Right ventricle myocardium inferior (tissue), 1 donor: ENCODE measurements at regions not wholly inside any gene's neighbourhood (a gene's known extent, or its start where the extent isn't known, plus 50 kb on each side); places are given as distances from the start of the nearest gene placed in this dataset.
"Not testable (repeated sequence)": the region's sequence is repeated elsewhere in the genome, so short reads cannot be mapped to it uniquely, and the experiment has no call there.

Experiments
- ATAC-seq: fragments of 200-7000 bp; cut with Tn5 transposase; one replicate; pipeline ENCODE4 v1.9.1; 2020; ENCODE audit warnings: mild to moderate bottlenecking, moderate library complexity
- DNase-seq: peaks from one replicate; pipeline ENCODE4 v3.0.0; 2021; ENCODE audit errors: missing footprints
- intact Hi-C: fragments of 100-400 bp; cut with DNase I; formaldehyde crosslinking; loops from one replicate; pipeline ENCODE4 v1.11.0; 2022
- donor health status: DM: no; HTN: yes; CAD: no; lungs with severe emphysema.

GRCh38 chr7:53596230-53596629 is 560.8 kb downstream of the POM121L12 start:
- ATAC-seq (no peak), DNase-seq (no peak)
- intact Hi-C loops: no loop called here

GRCh38 chr7:53600296-53600695 is 564.9 kb downstream of the POM121L12 start:
- ATAC-seq: no peak
- DNase-seq: no peak
- intact Hi-C loops: no loop called here

- ATAC-seq (no peak), DNase-seq (no peak)
- intact Hi-C loops: no loop called here
Measured at GRCh38 chr7:53602817-53603418, 567.5 kb downstream of the POM121L12 start.

- ATAC-seq (no peak), DNase-seq (no peak)
- intact Hi-C loops: no loop called here
Measured at GRCh38 chr7:53603461-53603860, 568.0 kb downstream of the POM121L12 start.

GRCh38 chr7:53604201-53604600 is 568.8 kb downstream of the POM121L12 start:
- DNase-seq (no peak), ATAC-seq (no peak)
- intact Hi-C loops: no loop called here

- DNase-seq (no peak), ATAC-seq (no peak)
- intact Hi-C loops: no loop called here
Measured at GRCh38 chr7:53607961-53608360, 572.5 kb downstream of the POM121L12 start.

- ATAC-seq (no peak), DNase-seq (no peak)
- intact Hi-C loops: no loop called here
Measured at GRCh38 chr7:53609185-53609584, 573.8 kb downstream of the POM121L12 start.

GRCh38 chr7:53611043-53611442 is 575.6 kb downstream of the POM121L12 start:
- no peak for ATAC-seq

GRCh38 chr7:53624356-53624755 is 588.9 kb downstream of the POM121L12 start:
- intact Hi-C loops: no loop called here
- ATAC-seq (no peak), DNase-seq (no peak)

More at GRCh38 chr7:53611043-53611442, 575.6 kb downstream of the POM121L12 start:
- intact Hi-C loops: no loop called here
- no peak for DNase-seq

GRCh38 chr7:53628775-53629174 is 593.3 kb downstream of the POM121L12 start:
- ATAC-seq: no peak
- DNase-seq: no peak
- intact Hi-C loops: no loop called here

- DNase-seq, ATAC-seq, intact Hi-C loops: not testable (repeated sequence)
Measured at GRCh38 chr7:53635251-53635650, 599.8 kb downstream of the POM121L12 start.

GRCh38 chr7:53638517-53638916 is 603.1 kb downstream of the POM121L12 start:
- ATAC-seq: no peak

GRCh38 chr7:53641091-53641490 is 605.7 kb downstream of the POM121L12 start:
- intact Hi-C loops: no loop called here
- no peak for ATAC-seq
- DNase-seq: no peak

More at GRCh38 chr7:53638517-53638916, 603.1 kb downstream of the POM121L12 start:
- intact Hi-C loops: no loop called here
- DNase-seq: no peak

GRCh38 chr7:53642361-53642760 is 606.9 kb downstream of the POM121L12 start:
- DNase-seq (no peak), ATAC-seq (no peak)
- intact Hi-C loops: no loop called here

GRCh38 chr7:53642866-53643265 is 607.4 kb downstream of the POM121L12 start:
- intact Hi-C loops: no loop called here
- DNase-seq: no peak
- ATAC-seq: no peak

GRCh38 chr7:53656881-53657280 is 621.4 kb downstream of the POM121L12 start:
- intact Hi-C loops: no loop called here
- ATAC-seq (no peak), DNase-seq (no peak)

- intact Hi-C loops: no loop called here
- DNase-seq (no peak), ATAC-seq (no peak)
Measured at GRCh38 chr7:53657586-53657985, 622.2 kb downstream of the POM121L12 start.

GRCh38 chr7:53658951-53659350 is 623.5 kb downstream of the POM121L12 start:
- intact Hi-C loops: no loop called here
- ATAC-seq: no peak
- DNase-seq: no peak

- intact Hi-C loops: no loop called here
- ATAC-seq (no peak), DNase-seq (no peak)
Measured at GRCh38 chr7:53661645-53662217, 626.3 kb downstream of the POM121L12 start.

- no peak for ATAC-seq
- intact Hi-C loops: no loop called here
Measured at GRCh38 chr7:53672681-53673080, 637.2 kb downstream of the POM121L12 start.

GRCh38 chr7:53675835-53676234 is 640.4 kb downstream of the POM121L12 start:
- ATAC-seq (no peak), DNase-seq (no peak)
- intact Hi-C loops: no loop called here

More at GRCh38 chr7:53672681-53673080, 637.2 kb downstream of the POM121L12 start:
- DNase-seq: no peak
